H9 (cell line): ENCODE measurements at regions not wholly inside any gene's neighbourhood (a gene's known extent, or its start where the extent isn't known, plus 50 kb on each side); places are given as distances from the start of the nearest gene placed in this dataset.
A peak's percentile ranks its signal among the peaks of the same experiment; 100 is the strongest.

ENCODE experiments used
- DNase-seq: peaks from one replicate; pipeline ENCODE4 v3.0.0-alpha.2; 2017
- H2AFZ ChIP-seq: one replicate; pipeline ENCODE4 v1.6.1; 2013; ENCODE audit warnings: mild to moderate bottlenecking, low read length, control low read depth, moderate library complexity
- H2AK5ac ChIP-seq: 2 replicates; pipeline ENCODE4 v1.6.1; 2013; ENCODE audit warnings: low read length, control low read depth, mixed read lengths; ENCODE audit not compliant: insufficient read length
- H2BK120ac ChIP-seq: one replicate; pipeline ENCODE4 v1.6.1; 2013; ENCODE audit warnings: low read depth, mild to moderate bottlenecking, low read length, control low read depth, inconsistent platforms; ENCODE audit not compliant: poor library complexity, severe bottlenecking
- H2BK12ac ChIP-seq: 2 replicates; pipeline ENCODE4 v1.6.1; 2013; ENCODE audit warnings: low read length, control low read depth, mixed read lengths, low read depth; ENCODE audit not compliant: insufficient read length
- H2BK15ac ChIP-seq: 2 replicates; pipeline ENCODE4 v1.6.1; 2013; ENCODE audit warnings: low read depth, low read length, control low read depth
- H2BK20ac ChIP-seq: one replicate; pipeline ENCODE4 v1.6.1; 2013; ENCODE audit warnings: low read depth, mild to moderate bottlenecking, low read length, control low read depth, inconsistent platforms; ENCODE audit not compliant: poor library complexity, severe bottlenecking
- H2BK5ac ChIP-seq: 2 replicates; pipeline ENCODE4 v1.6.1; 2013; ENCODE audit warnings: low read length, control low read depth, mixed read lengths; ENCODE audit not compliant: insufficient read length
- H3K14ac ChIP-seq: 2 replicates; pipeline ENCODE4 v1.6.1; 2013; ENCODE audit warnings: low read length, control low read depth; ENCODE audit not compliant: insufficient read depth
- H3K18ac ChIP-seq: 2 replicates; pipeline ENCODE4 v1.6.1; 2013; ENCODE audit warnings: low read depth, mild to moderate bottlenecking, mixed read lengths, low read length, control low read depth; ENCODE audit not compliant: insufficient read length
- H3K23ac ChIP-seq: 2 replicates; pipeline ENCODE4 v1.6.1; 2013; ENCODE audit warnings: low read length, control low read depth, mixed read lengths, low read depth; ENCODE audit not compliant: insufficient read length
- H3K23me2 ChIP-seq: 2 replicates; pipeline ENCODE4 v1.6.1; 2013; ENCODE audit warnings: low read depth, mild to moderate bottlenecking, mixed read lengths, low read length, control low read depth; ENCODE audit not compliant: insufficient read length, poor library complexity, severe bottlenecking
- H3K27ac ChIP-seq: 2 replicates; pipeline ENCODE4 v1.5.1; 2013; ENCODE audit warnings: low read length, control low read depth, mixed read lengths, low read depth; ENCODE audit not compliant: insufficient read length
- H3K27me3 ChIP-seq: 2 replicates; pipeline ENCODE4 v1.6.1; 2013; ENCODE audit warnings: low read length, control low read depth, inconsistent platforms; ENCODE audit not compliant: insufficient read depth
- H3K4ac ChIP-seq: 2 replicates; pipeline ENCODE4 v1.6.1; 2013; ENCODE audit warnings: low read depth, mild to moderate bottlenecking, control low read depth, inconsistent platforms, low read length, moderate library complexity
- H3K4me1 ChIP-seq: 2 replicates; pipeline ENCODE4 v1.6.1; 2013; ENCODE audit warnings: low read length, control low read depth, inconsistent platforms; ENCODE audit not compliant: insufficient read depth
- H3K4me2 ChIP-seq: 2 replicates; pipeline ENCODE4 v1.6.1; 2013; ENCODE audit warnings: low read length, control low read depth, mixed read lengths; ENCODE audit not compliant: insufficient read length, insufficient read depth
- H3K56ac ChIP-seq: 2 replicates; pipeline ENCODE4 v1.6.1; 2013; ENCODE audit warnings: low read depth, mild to moderate bottlenecking, mixed read lengths, low read length, control low read depth; ENCODE audit not compliant: insufficient read length
- H3K79me1 ChIP-seq: 2 replicates; pipeline ENCODE4 v1.6.1; 2013; ENCODE audit warnings: low read depth, mild to moderate bottlenecking, moderate library complexity, low read length, control low read depth, inconsistent platforms; ENCODE audit not compliant: insufficient read depth, poor library complexity, severe bottlenecking
- H3K79me2 ChIP-seq: 2 replicates; pipeline ENCODE4 v1.6.1; 2013; ENCODE audit warnings: low read length, control low read depth, inconsistent platforms; ENCODE audit not compliant: insufficient read depth
- H3K9ac ChIP-seq: 2 replicates; pipeline ENCODE4 v1.6.1; 2013; ENCODE audit warnings: low read length, control low read depth, mixed read lengths; ENCODE audit not compliant: insufficient read length; ENCODE audit errors: extremely low read depth
- H3K9me3 ChIP-seq: one replicate; pipeline ENCODE4 v1.6.1; 2013; ENCODE audit warnings: low read depth, low read length, inconsistent platforms; ENCODE audit not compliant: control insufficient read depth
- H3T11ph ChIP-seq: one replicate; pipeline ENCODE4 v1.6.1; 2013; ENCODE audit warnings: mild to moderate bottlenecking, low read length, control low read depth, inconsistent platforms
- H4K20me1 ChIP-seq: one replicate; pipeline ENCODE4 v1.6.1; 2013; ENCODE audit not compliant: control insufficient read depth, insufficient read length, insufficient read depth
- H4K5ac ChIP-seq: 2 replicates; pipeline ENCODE4 v1.6.1; 2013; ENCODE audit warnings: low read depth, mild to moderate bottlenecking, mixed read lengths, low read length, control low read depth; ENCODE audit not compliant: insufficient read length
- H4K8ac ChIP-seq: replicated peaks from 2 replicates; pipeline ENCODE4 v1.6.1; 2013; ENCODE audit warnings: low read length, control low read depth, mixed read lengths, low read depth; ENCODE audit not compliant: insufficient read length
- H4K91ac ChIP-seq: 2 replicates; pipeline ENCODE4 v1.6.1; 2013; ENCODE audit warnings: low read depth, mild to moderate bottlenecking, moderate library complexity, mixed read lengths, low read length, control low read depth; ENCODE audit not compliant: insufficient read length
- H3K27ac Mint-ChIP-seq, 3 experiments: 2 replicates in 2 of 3; 3 replicates in 1 of 3; pipeline ENCODE4 v1.8.0; 2020 to 2021; ENCODE audit warnings: mixed read lengths in 3 of 3, mild to moderate bottlenecking in 1 of 3, moderate library complexity in 1 of 3
- H3K27me3 Mint-ChIP-seq: 2 replicates; pipeline ENCODE4 v1.8.0; 2021; ENCODE audit warnings: low read depth, mild to moderate bottlenecking, moderate library complexity, mixed read lengths
- H3K36me3 Mint-ChIP-seq, 3 experiments: 2 replicates in 2 of 3; 3 replicates in 1 of 3; pipeline ENCODE4 v1.8.0; 2020 to 2021; ENCODE audit warnings: low read depth in 3 of 3, mixed read lengths in 3 of 3; ENCODE audit not compliant: insufficient read depth in 1 of 3
- H3K4me1 Mint-ChIP-seq, 2 experiments: 2 replicates each; pipeline ENCODE4 v1.8.0; 2020; ENCODE audit warnings: mixed read lengths in 2 of 2
- H3K4me3 Mint-ChIP-seq, 2 experiments: 2 replicates in 1 of 2; 3 replicates in 1 of 2; pipeline ENCODE4 v1.8.0; 2020 to 2021; ENCODE audit warnings: mild to moderate bottlenecking in 2 of 2, mixed read lengths in 2 of 2, moderate library complexity in 1 of 2
- H3K9me3 Mint-ChIP-seq, 2 experiments: 2 replicates in 1 of 2; 3 replicates in 1 of 2; pipeline ENCODE4 v1.8.0; 2020; ENCODE audit warnings: mild to moderate bottlenecking in 2 of 2, mixed read lengths in 2 of 2, moderate library complexity in 1 of 2
- WGBS: extraction: QIAGEN DNeasy Blood & Tissue Kit; methylation state at CpG from one replicate; pipeline ENCODE4 v1.1.7; 2013; ENCODE audit warnings: missing lambda C conversion rate, low lambda C conversion rate, mixed read lengths; ENCODE audit not compliant: insufficient read length; ENCODE audit errors: extremely low coverage; 5-methylcytosine and 5-hydroxymethylcytosine counted together
- TF ChIP-seq, protein P1 (sequence below): fragments of 200-600 bp; sonication (generic); conservative IDR thresholded peaks from 3 replicates; pipeline ENCODE4 v1.8.0; 2021; ENCODE audit warnings: antibody characterized with exemption, mild to moderate bottlenecking

DNA sequence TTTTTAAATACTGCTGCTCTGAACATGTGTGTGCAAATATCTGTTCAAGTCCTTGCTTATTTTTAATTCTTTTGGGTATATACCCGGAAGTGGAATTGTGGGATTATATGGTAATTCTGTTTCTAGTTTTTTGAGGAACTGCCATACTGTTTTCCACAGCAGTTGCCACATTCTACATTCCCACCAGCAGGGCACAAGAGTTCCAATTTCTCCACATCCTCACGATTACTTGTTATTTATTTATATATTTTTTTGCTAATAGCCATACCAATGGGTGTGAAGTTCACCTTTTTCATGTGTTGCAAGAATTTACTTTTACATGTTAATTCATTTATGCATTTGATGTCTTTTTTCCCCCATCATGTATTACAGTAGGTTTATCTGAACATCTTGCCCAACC, 79.6 kb upstream of the CXCL12 start:
- H3K27me3 Mint-ChIP-seq = no peaks in the 10 kb centered on the region; the same call in none of the 2 replicates
- Histone ChIP-seq H2AFZ (no peak overlapping the region), H3K23me2 (no peaks in the 10 kb centered on the region), H3K14ac (no peak overlapping the region), H3K4me1 (no peaks in the 10 kb centered on the region), H4K20me1 (no peaks in the 10 kb centered on the region), H2AK5ac (no peak overlapping the region), H4K8ac (no peak overlapping the region), H3K27me3 (no peaks in the 10 kb centered on the region), H2BK5ac (no peak overlapping the region), H2BK15ac (no peak overlapping the region), H4K5ac (no peak overlapping the region), H3K23ac (no peak overlapping the region), H3K79me2 (no peaks in the 10 kb centered on the region), H3K18ac (no peak overlapping the region), H3K56ac (no peak overlapping the region), H3K27ac (no peak overlapping the region), H2BK12ac (no peak overlapping the region), H3K9me3 (no peaks in the 10 kb centered on the region), H2BK20ac (no peak overlapping the region), H3T11ph (no peak overlapping the region), H3K4me2 (no peak overlapping the region), H2BK120ac (no peak overlapping the region), H3K79me1 (no peaks in the 10 kb centered on the region), H3K9ac (no peak overlapping the region), H4K91ac (no peak overlapping the region), H3K4ac (no peak overlapping the region)
- no CpG with 5 or more reads among the region's 2 CpGs for WGBS
- no peak overlapping the region for H3K27ac Mint-ChIP-seq
- TF ChIP-seq, protein P1, sequence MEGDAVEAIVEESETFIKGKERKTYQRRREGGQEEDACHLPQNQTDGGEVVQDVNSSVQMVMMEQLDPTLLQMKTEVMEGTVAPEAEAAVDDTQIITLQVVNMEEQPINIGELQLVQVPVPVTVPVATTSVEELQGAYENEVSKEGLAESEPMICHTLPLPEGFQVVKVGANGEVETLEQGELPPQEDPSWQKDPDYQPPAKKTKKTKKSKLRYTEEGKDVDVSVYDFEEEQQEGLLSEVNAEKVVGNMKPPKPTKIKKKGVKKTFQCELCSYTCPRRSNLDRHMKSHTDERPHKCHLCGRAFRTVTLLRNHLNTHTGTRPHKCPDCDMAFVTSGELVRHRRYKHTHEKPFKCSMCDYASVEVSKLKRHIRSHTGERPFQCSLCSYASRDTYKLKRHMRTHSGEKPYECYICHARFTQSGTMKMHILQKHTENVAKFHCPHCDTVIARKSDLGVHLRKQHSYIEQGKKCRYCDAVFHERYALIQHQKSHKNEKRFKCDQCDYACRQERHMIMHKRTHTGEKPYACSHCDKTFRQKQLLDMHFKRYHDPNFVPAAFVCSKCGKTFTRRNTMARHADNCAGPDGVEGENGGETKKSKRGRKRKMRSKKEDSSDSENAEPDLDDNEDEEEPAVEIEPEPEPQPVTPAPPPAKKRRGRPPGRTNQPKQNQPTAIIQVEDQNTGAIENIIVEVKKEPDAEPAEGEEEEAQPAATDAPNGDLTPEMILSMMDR = peak; percentile 41; the same call in 2 of the 3 replicates
- DNase-seq = no peak
- no peak overlapping the region for H3K4me3 Mint-ChIP-seq
- peaks cover 0 to 6% of the 10 kb centered on the region in 2 experiments; a peak in 2 of 4 replicates for H3K4me1 Mint-ChIP-seq
- H3K36me3 Mint-ChIP-seq = no peaks in the 10 kb centered on the region
- H3K9me3 Mint-ChIP-seq = no peaks in the 10 kb centered on the region
